Tibial artery (tissue), 4 donors: ENCODE measurements at regions not wholly inside any gene's neighbourhood (a gene's known extent, or its start where the extent isn't known, plus 50 kb on each side); places are given as distances from the start of the nearest gene placed in this dataset.

ENCODE experiments used
- DNase-seq, 2 donors: peaks; one replicate each; pipeline ENCODE4 v3.0.0-alpha.2; 2019
- H3K27ac ChIP-seq, 2 donors: fragments of 200-600 bp; sonication (generic) in 1 of 2; 1 replicate in 1 of 2; 2 replicates in 1 of 2; pipeline ENCODE4 v1.5.1; 2018 to 2019; ENCODE audit warnings: mild to moderate bottlenecking in 1 of 2
- H3K27me3 ChIP-seq, 2 donors: fragments of 200-600 bp; sonication (generic) in 1 of 2; one replicate each; pipeline versions ENCODE4 v1.5.1 to v1.6.0; 2016 to 2019
- H3K36me3 ChIP-seq, 3 donors: fragments of 200-600 bp; sonication (generic) in 2 of 3; one replicate each; pipeline ENCODE4 v1.5.1; 2016 to 2019; ENCODE audit warnings: mild to moderate bottlenecking in 2 of 3
- H3K4me1 ChIP-seq, 4 donors: fragments of 200-600 bp; sonication (generic) in 2 of 4; 1 replicate in 3 of 4; 2 replicates in 1 of 4; pipeline ENCODE4 v1.5.1; 2016 to 2019
- H3K4me3 ChIP-seq, 2 donors: fragments of 200-600 bp; sonication (generic) in 1 of 2; 1 replicate in 1 of 2; 2 replicates in 1 of 2; pipeline ENCODE4 v1.5.1; 2018 to 2019; ENCODE audit warnings: mild to moderate bottlenecking in 2 of 2
- H3K9me3 ChIP-seq, 3 donors: fragments of 200-600 bp; sonication (generic) in 1 of 3; one replicate each; pipeline ENCODE4 v1.5.1; 2016 to 2019
- intact Hi-C: fragments of 100-400 bp; cut with DNase I; formaldehyde crosslinking; loops from one replicate; pipeline ENCODE4 v1.15.0; 2023; ENCODE audit warnings: low total_unique reads
- TF ChIP-seq, protein P1 (sequence below), 2 experiments: fragments of 200-600 bp in 1 of 2; fragments of 450-650 bp in 1 of 2; IDR thresholded peaks; one replicate each; pipeline ENCODE4 v1.5.1; 2017 to 2019; ENCODE audit warnings: antibody characterized with exemption in 2 of 2, mild to moderate bottlenecking in 1 of 2, moderate library complexity in 1 of 2

GRCh38 chr19:31810536-31811109 lies 461.4 kb upstream of the TSHZ3 start:
- H3K4me3 ChIP-seq = no peak overlapping the region
- no peaks in the 10 kb centered on the region for H3K9me3 ChIP-seq
- TF ChIP-seq, protein P1, sequence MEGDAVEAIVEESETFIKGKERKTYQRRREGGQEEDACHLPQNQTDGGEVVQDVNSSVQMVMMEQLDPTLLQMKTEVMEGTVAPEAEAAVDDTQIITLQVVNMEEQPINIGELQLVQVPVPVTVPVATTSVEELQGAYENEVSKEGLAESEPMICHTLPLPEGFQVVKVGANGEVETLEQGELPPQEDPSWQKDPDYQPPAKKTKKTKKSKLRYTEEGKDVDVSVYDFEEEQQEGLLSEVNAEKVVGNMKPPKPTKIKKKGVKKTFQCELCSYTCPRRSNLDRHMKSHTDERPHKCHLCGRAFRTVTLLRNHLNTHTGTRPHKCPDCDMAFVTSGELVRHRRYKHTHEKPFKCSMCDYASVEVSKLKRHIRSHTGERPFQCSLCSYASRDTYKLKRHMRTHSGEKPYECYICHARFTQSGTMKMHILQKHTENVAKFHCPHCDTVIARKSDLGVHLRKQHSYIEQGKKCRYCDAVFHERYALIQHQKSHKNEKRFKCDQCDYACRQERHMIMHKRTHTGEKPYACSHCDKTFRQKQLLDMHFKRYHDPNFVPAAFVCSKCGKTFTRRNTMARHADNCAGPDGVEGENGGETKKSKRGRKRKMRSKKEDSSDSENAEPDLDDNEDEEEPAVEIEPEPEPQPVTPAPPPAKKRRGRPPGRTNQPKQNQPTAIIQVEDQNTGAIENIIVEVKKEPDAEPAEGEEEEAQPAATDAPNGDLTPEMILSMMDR (IDR thresholded peaks at IDR 0.05) = no peak
- no peak overlapping the region for H3K27ac ChIP-seq
- DNase-seq = no peak
- no peaks in the 10 kb centered on the region for H3K27me3 ChIP-seq
- H3K4me1 ChIP-seq = no peaks in the 10 kb centered on the region
- H3K36me3 ChIP-seq = no peaks in the 10 kb centered on the region
- intact Hi-C loops = no loop called here

- Histone ChIP-seq H3K36me3 (no peaks in the 10 kb centered on the region), H3K9me3 (no peaks in the 10 kb centered on the region), H3K4me3 (no peak overlapping the region), H3K27ac (no peak overlapping the region), H3K4me1 (no peaks in the 10 kb centered on the region), H3K27me3 (no peaks in the 10 kb centered on the region)
- no peak for DNase-seq
- intact Hi-C loops = no loop called here
- TF ChIP-seq, protein P1 (IDR thresholded peaks at IDR 0.05) = no peak
Measured at GRCh38 chr19:31817971-31818797, 468.9 kb upstream of the TSHZ3 start.

DNA sequence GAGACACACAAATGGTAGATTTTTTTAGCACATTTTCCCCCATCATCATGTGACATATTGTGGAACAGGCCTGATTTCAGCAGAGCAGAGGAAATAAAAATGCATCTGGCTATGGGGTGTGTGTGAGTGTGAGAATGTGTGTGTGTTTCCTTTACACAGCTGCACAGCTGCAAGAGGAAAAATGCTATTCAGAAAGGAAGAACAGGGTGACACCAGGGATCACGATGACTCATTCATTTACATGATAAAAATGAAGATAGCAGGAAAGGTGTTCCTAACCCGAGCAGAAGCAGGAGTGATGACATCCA lies 469.5 kb upstream of the TSHZ3 start:
- Histone ChIP-seq H3K4me1 (no peaks in the 10 kb centered on the region), H3K27ac (no peak overlapping the region), H3K36me3 (no peaks in the 10 kb centered on the region), H3K27me3 (no peaks in the 10 kb centered on the region), H3K4me3 (no peak overlapping the region), H3K9me3 (no peaks in the 10 kb centered on the region)
- TF ChIP-seq, protein P1 (IDR thresholded peaks at IDR 0.05) = no peak
- no peak for DNase-seq
- intact Hi-C loops = no loop called here

GRCh38 chr19:31819837-31820236 lies 470.6 kb upstream of the TSHZ3 start:
- DNase-seq = no peak
- H3K4me1 ChIP-seq = no peaks in the 10 kb centered on the region
- no peaks in the 10 kb centered on the region for H3K9me3 ChIP-seq
- intact Hi-C loops = no loop called here
- H3K36me3 ChIP-seq = no peaks in the 10 kb centered on the region
- H3K4me3 ChIP-seq = no peak overlapping the region
- TF ChIP-seq, protein P1 (IDR thresholded peaks at IDR 0.05) = no peak
- H3K27me3 ChIP-seq = no peaks in the 10 kb centered on the region
- no peak overlapping the region for H3K27ac ChIP-seq

- no peaks in the 10 kb centered on the region for H3K36me3 ChIP-seq
- no peaks in the 10 kb centered on the region for H3K4me1 ChIP-seq
- intact Hi-C loops = no loop called here
- H3K4me3 ChIP-seq = no peak overlapping the region
- TF ChIP-seq, protein P1 (IDR thresholded peaks at IDR 0.05) = no peak
- no peaks in the 10 kb centered on the region for H3K9me3 ChIP-seq
- H3K27me3 ChIP-seq = no peaks in the 10 kb centered on the region
- no peak overlapping the region for H3K27ac ChIP-seq
- DNase-seq = no peak
Measured at GRCh38 chr19:31821346-31821745, 472.1 kb upstream of the TSHZ3 start.
